GM19035 (cell line): ENCODE measurements at regions not wholly inside any gene's neighbourhood (a gene's known extent, or its start where the extent isn't known, plus 50 kb on each side); places are given as distances from the start of the nearest gene placed in this dataset.
"Not testable (repeated sequence)": the region's sequence is repeated elsewhere in the genome, so short reads cannot be mapped to it uniquely, and the experiment has no call there.

Source experiments
- ATAC-seq: cut with Tn5 transposase; IDR thresholded peaks from one replicate; pipeline ENCODE4 v1.9.1; 2021; ENCODE audit not compliant: unreplicated experiment

GRCh38 chr12:76653342-76653741 is 93.8 kb upstream of the OSBPL8 start:
- ATAC-seq, result no peak

GRCh38 chr12:76664731-76665130 is 99.2 kb upstream of the ZDHHC17 start:
- ATAC-seq, result no peak

GRCh38 chr12:76666290-76666835 is 97.6 kb upstream of the ZDHHC17 start:
- no peak for ATAC-seq

GRCh38 chr12:76669981-76670380 is 93.9 kb upstream of the ZDHHC17 start:
- no peak for ATAC-seq

- no peak for ATAC-seq
Observed at GRCh38 chr12:76670776-76671175, 93.1 kb upstream of the ZDHHC17 start.

GRCh38 chr12:76674669-76675315 is 89.1 kb upstream of the ZDHHC17 start:
- ATAC-seq, result no peak

GRCh38 chr12:76676261-76676660 is 87.7 kb upstream of the ZDHHC17 start:
- ATAC-seq, result not testable (repeated sequence)

GRCh38 chr12:76678992-76679391 is 84.9 kb upstream of the ZDHHC17 start:
- ATAC-seq, result no peak

GRCh38 chr12:76679778-76680177 is 84.1 kb upstream of the ZDHHC17 start:
- no peak for ATAC-seq

GRCh38 chr12:76680940-76681339 is 83.0 kb upstream of the ZDHHC17 start:
- ATAC-seq, result no peak

- no peak for ATAC-seq
Observed at GRCh38 chr12:76685246-76685678, 78.7 kb upstream of the ZDHHC17 start.

- ATAC-seq, result no peak
Observed at GRCh38 chr12:76687981-76688380, 75.9 kb upstream of the ZDHHC17 start.

GRCh38 chr12:76688631-76689030 is 75.3 kb upstream of the ZDHHC17 start:
- no peak for ATAC-seq

- ATAC-seq, result no peak
Observed at GRCh38 chr12:76690921-76691700, 72.8 kb upstream of the ZDHHC17 start.

- ATAC-seq, result no peak
Observed at GRCh38 chr12:76692846-76693245, 71.1 kb upstream of the ZDHHC17 start.

- no peak for ATAC-seq
Observed at GRCh38 chr12:76694369-76694768, 69.5 kb upstream of the ZDHHC17 start.

- ATAC-seq, result no peak
Observed at GRCh38 chr12:76696186-76696585, 67.7 kb upstream of the ZDHHC17 start.

GRCh38 chr12:76697849-76698248 is 66.1 kb upstream of the ZDHHC17 start:
- ATAC-seq, result no peak

GRCh38 chr12:76698316-76698715 is 65.6 kb upstream of the ZDHHC17 start:
- no peak for ATAC-seq

- ATAC-seq, result no peak
Observed at GRCh38 chr12:76698966-76699365, 64.9 kb upstream of the ZDHHC17 start.

- ATAC-seq, result no peak
Observed at GRCh38 chr12:76701690-76702089, 62.2 kb upstream of the ZDHHC17 start.

GRCh38 chr12:76702946-76703345 is 61.0 kb upstream of the ZDHHC17 start:
- ATAC-seq, result no peak
